GM19240 (cell line): ENCODE measurements at regions not wholly inside any gene's neighbourhood (a gene's known extent, or its start where the extent isn't known, plus 50 kb on each side); places are given as distances from the start of the nearest gene placed in this dataset.

Experiments used
- DNase-seq: peaks from one replicate; pipeline ENCODE4 v3.0.0; 2011; ENCODE audit warnings: low spot score; ENCODE audit not compliant: insufficient read length

- DNase-seq = no peak
Observed at GRCh38 chr14:98770151-98770550, 501.8 kb downstream of the BCL11B start.

- DNase-seq = no peak
Observed at GRCh38 chr14:98773814-98774213, 498.2 kb downstream of the BCL11B start.

GRCh38 chr14:98775892-98776291 lies 496.1 kb downstream of the BCL11B start:
- no peak for DNase-seq

GRCh38 chr14:98782062-98782461 lies 489.9 kb downstream of the BCL11B start:
- no peak for DNase-seq

GRCh38 chr14:98785578-98785977 lies 486.4 kb downstream of the BCL11B start:
- DNase-seq = no peak

GRCh38 chr14:98786456-98786855 lies 485.5 kb downstream of the BCL11B start:
- DNase-seq = no peak

GRCh38 chr14:98791661-98792060 lies 480.3 kb downstream of the BCL11B start:
- DNase-seq = no peak

GRCh38 chr14:98792171-98792570 lies 479.8 kb downstream of the BCL11B start:
- DNase-seq = no peak

- DNase-seq = no peak
Observed at GRCh38 chr14:98798099-98798498, 473.9 kb downstream of the BCL11B start.

GRCh38 chr14:98799891-98800290 lies 472.1 kb downstream of the BCL11B start:
- no peak for DNase-seq

GRCh38 chr14:98802044-98802443 lies 470.0 kb downstream of the BCL11B start:
- DNase-seq = no peak

GRCh38 chr14:98803196-98803595 lies 468.8 kb downstream of the BCL11B start:
- DNase-seq = no peak

- no peak for DNase-seq
Observed at GRCh38 chr14:98808494-98809407, 463.2 kb downstream of the BCL11B start.

- DNase-seq = no peak
Observed at GRCh38 chr14:98816195-98816594, 455.8 kb downstream of the BCL11B start.

GRCh38 chr14:98816720-98817119 lies 455.3 kb downstream of the BCL11B start:
- DNase-seq = no peak

- DNase-seq = no peak
Observed at GRCh38 chr14:98819132-98819866, 452.7 kb downstream of the BCL11B start.

GRCh38 chr14:98819867-98820206 lies 452.2 kb downstream of the BCL11B start:
- no peak for DNase-seq

- DNase-seq = no peak
Observed at GRCh38 chr14:98822917-98823316, 449.1 kb downstream of the BCL11B start.

- no peak for DNase-seq
Observed at GRCh38 chr14:98826618-98827017, 445.4 kb downstream of the BCL11B start.

GRCh38 chr14:98834119-98834518 lies 437.9 kb downstream of the BCL11B start:
- no peak for DNase-seq

- no peak for DNase-seq
Observed at GRCh38 chr14:98835051-98835824, 436.8 kb downstream of the BCL11B start.

- DNase-seq = no peak
Observed at GRCh38 chr14:98835825-98836100, 436.2 kb downstream of the BCL11B start.
